22Rv1 (cell line): ENCODE measurements at regions not wholly inside any gene's neighbourhood (a gene's known extent, or its start where the extent isn't known, plus 50 kb on each side); places are given as distances from the start of the nearest gene placed in this dataset.

Experiments
- CTCF ChIP-seq: fragments of 450-650 bp; IDR thresholded peaks from 2 replicates; pipeline ENCODE4 v1.5.1; 2017; ENCODE audit warnings: mild to moderate bottlenecking
- ZFX ChIP-seq: fragments of 450-650 bp; IDR thresholded peaks from 2 replicates; pipeline ENCODE4 v1.6.1; 2017; ENCODE audit warnings: antibody characterized with exemption, borderline replicate concordance

DNA sequence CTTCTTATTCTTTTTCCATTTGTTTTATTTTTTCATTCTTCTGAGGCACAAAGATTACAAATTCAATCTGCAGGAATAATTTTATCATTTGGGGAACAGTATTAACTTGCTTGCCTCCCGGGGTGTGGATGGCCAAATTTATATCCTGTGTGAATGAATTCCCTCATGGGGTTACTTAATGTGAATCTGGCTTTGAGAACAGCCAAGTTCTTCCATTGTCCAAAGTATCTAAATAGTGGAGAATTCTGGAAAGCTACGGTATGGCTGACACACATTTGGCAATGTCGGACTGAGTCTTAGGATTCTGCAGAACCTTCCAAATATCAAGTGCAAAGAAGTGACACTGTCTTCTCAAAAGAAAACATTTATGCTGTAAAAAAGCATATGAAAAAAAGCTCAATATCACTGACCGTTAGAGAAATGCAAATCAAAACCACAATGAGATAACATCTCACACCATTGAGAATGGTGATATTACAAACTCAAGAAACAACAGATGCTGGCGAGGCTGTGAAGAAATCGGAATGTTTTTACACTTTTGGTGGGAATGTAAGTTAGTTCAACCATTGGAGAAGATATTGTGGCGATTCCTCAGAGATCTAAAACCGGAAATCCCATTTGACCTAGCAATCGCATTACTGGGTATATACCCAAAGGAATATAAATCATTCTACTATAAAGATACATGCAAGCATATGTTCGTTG is 620.2 kb downstream of the EFNB2 start:
- no peak for TF ChIP-seq CTCF
- no peak for TF ChIP-seq ZFX
